Spinal cord (tissue), 9 donors: ENCODE measurements at regions not wholly inside any gene's neighbourhood (a gene's known extent, or its start where the extent isn't known, plus 50 kb on each side); places are given as distances from the start of the nearest gene placed in this dataset.

Experiments
- DNase-seq, 6 donors: peaks; one replicate each; pipeline versions ENCODE4 v3.0.0 to v3.0.0-alpha.2; 2013 to 2015; ENCODE audit warnings: low spot score in 6 of 6, low read depth in 4 of 6
- H3K27ac ChIP-seq: one replicate; pipeline ENCODE4 v1.5.1; 2013; ENCODE audit warnings: low read depth, low read length, control low read depth
- H3K27me3 ChIP-seq: one replicate; pipeline ENCODE4 v1.6.1; 2013; ENCODE audit warnings: low read length; ENCODE audit not compliant: control insufficient read depth, insufficient read depth
- H3K36me3 ChIP-seq: one replicate; pipeline ENCODE4 v1.6.1; 2013; ENCODE audit warnings: low read length; ENCODE audit not compliant: control insufficient read depth, insufficient read depth
- H3K4me1 ChIP-seq: one replicate; pipeline ENCODE4 v1.6.1; 2013; ENCODE audit warnings: low read length; ENCODE audit not compliant: control insufficient read depth, insufficient read depth
- H3K4me3 ChIP-seq: one replicate; pipeline ENCODE4 v1.5.1; 2013; ENCODE audit warnings: low read depth, low read length, control low read depth
- H3K9me3 ChIP-seq: one replicate; pipeline ENCODE4 v1.6.1; 2013; ENCODE audit warnings: low read length; ENCODE audit not compliant: control insufficient read depth, insufficient read depth
- WGBS: methylation state at CpG from one replicate; pipeline ENCODE4 v1.1.5; 2013; ENCODE audit warnings: missing lambda C conversion rate; ENCODE audit not compliant: insufficient coverage; 5-methylcytosine and 5-hydroxymethylcytosine counted together
- donor health status: healthy.

DNA sequence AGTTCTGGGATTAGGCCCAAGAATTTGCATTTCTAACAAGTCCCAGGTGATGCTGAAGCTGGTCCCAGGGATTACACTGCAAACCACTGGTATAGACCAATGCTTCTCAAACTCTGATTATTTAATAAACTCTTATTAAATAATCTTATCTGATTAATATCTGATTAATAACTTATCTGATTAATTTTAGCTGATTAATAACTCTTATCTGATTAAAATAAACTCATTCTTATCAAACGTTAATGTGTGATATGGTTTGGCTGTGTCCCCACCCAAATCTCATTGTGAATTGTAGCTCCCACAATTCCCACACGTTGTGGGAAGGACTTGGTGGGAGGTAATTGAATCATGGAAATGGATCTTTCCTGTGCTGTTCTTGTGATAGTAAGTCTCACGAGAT, 78.6 kb upstream of the TANC2 start:
- DNase-seq: no peak
- WGBS: no CpG with 5 or more reads among the region's 3 CpGs
- Histone ChIP-seq H3K4me3 (no peak overlapping the region), H3K9me3 (peaks cover 2% of the 10 kb centered on the region), H3K4me1 (no peaks in the 10 kb centered on the region), H3K36me3 (no peaks in the 10 kb centered on the region), H3K27me3 (no peaks in the 10 kb centered on the region), H3K27ac (no peak overlapping the region)

DNA sequence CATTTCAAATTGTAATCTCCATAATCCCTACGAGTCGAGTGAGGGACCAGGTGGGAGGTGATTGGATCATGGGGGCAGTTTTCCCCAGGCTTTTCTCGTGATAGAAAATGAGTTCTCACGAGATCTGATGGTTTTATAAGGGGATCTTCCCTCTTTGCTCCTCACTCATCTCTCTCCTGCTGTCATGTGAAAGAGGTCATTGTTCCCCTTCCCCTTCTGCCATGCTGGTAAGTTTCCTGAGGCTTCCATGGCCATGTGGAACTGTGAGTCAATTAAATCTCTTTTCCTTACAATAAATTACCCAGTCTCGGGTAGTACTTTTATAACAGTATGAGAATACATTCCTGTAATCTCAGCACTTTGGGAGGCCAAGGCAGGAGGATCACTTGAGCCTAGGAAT, 76.7 kb upstream of the MARCHF10 start:
- no peak overlapping the region for H3K4me3 ChIP-seq
- H3K4me1 ChIP-seq: no peaks in the 10 kb centered on the region
- H3K9me3 ChIP-seq: peaks cover 2% of the 10 kb centered on the region
- H3K27me3 ChIP-seq: no peaks in the 10 kb centered on the region
- no peak for DNase-seq
- H3K36me3 ChIP-seq: no peaks in the 10 kb centered on the region
- no peak overlapping the region for H3K27ac ChIP-seq
- no CpG with 5 or more reads among the region's 5 CpGs for WGBS

DNA sequence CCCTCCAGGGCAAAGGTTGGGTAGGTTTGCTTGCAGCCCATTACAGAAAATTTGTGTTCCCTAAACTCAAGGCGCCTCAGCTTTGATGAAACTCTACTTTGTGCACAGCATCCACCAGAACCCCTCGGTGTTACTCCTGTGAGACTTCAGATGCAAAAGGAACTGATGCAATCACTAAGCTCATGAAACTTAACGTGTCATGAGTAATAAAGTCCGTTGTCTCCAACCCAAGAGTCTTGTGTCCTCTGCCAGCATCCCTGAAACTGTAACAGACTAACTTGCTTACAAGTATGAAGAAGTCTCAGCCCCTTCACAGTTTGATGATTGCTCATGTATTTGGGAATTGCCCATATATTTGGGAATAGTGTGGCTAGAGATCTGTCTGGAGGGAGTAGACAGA, 74.8 kb upstream of the MARCHF10 start:
- peaks cover 2% of the 10 kb centered on the region for H3K4me1 ChIP-seq
- no peaks in the 10 kb centered on the region for H3K27me3 ChIP-seq
- no peaks in the 10 kb centered on the region for H3K36me3 ChIP-seq
- 88% methylated on average over 4 of the region's 4 CpGs for WGBS
- no peak overlapping the region for H3K4me3 ChIP-seq
- DNase-seq: no peak
- no peaks in the 10 kb centered on the region for H3K9me3 ChIP-seq
- H3K27ac ChIP-seq: no peak overlapping the region

DNA sequence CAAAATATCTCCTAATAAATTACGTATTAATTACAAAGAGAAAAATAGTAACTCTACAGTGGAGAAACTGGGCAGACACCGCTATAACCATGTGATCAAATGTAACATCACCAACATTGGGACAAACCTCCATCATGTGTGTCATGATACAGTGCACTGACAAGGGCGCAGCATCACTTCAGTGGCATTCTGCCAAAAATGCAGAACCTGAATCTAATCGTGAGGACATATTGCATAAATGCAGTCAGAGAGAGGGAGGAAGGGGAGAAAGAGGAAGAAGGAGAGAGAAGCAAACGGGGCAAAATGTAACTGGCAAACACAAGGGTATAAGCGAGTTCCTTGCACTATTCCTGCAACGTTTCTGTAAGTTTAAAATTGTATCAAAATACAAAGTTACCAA, 74.2 kb upstream of the MARCHF10 start:
- no peaks in the 10 kb centered on the region for H3K36me3 ChIP-seq
- 85% methylated on average over 4 of the region's 7 CpGs for WGBS
- H3K4me3 ChIP-seq: no peak overlapping the region
- H3K4me1 ChIP-seq: peaks cover 3% of the 10 kb centered on the region
- DNase-seq: no peak
- H3K27me3 ChIP-seq: no peaks in the 10 kb centered on the region
- no peak overlapping the region for H3K27ac ChIP-seq
- no peaks in the 10 kb centered on the region for H3K9me3 ChIP-seq

DNA sequence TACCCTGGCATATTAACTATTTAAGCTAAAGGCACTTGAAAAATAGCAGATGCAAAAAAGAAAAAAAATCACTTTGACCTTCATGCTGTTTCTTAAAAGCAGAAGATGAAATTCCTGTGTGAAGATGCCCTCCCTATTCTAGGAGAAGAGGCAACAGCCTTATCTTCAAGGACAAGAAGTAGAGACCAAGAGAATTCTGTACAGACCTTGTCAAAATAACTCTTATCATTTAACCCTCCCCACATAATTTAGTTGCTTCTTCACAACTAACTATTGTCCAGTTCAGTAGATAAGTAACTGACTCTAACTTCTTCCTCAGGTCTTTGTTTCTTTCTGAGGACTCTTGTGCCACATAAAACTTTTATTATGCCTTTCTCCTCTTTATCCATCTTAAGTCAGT, 72.0 kb upstream of the MARCHF10 start:
- no peak overlapping the region for H3K4me3 ChIP-seq
- DNase-seq: no peak
- H3K9me3 ChIP-seq: no peaks in the 10 kb centered on the region
- H3K27ac ChIP-seq: no peak overlapping the region
- H3K4me1 ChIP-seq: peaks cover 3% of the 10 kb centered on the region
- no peaks in the 10 kb centered on the region for H3K27me3 ChIP-seq
- no peaks in the 10 kb centered on the region for H3K36me3 ChIP-seq

DNA sequence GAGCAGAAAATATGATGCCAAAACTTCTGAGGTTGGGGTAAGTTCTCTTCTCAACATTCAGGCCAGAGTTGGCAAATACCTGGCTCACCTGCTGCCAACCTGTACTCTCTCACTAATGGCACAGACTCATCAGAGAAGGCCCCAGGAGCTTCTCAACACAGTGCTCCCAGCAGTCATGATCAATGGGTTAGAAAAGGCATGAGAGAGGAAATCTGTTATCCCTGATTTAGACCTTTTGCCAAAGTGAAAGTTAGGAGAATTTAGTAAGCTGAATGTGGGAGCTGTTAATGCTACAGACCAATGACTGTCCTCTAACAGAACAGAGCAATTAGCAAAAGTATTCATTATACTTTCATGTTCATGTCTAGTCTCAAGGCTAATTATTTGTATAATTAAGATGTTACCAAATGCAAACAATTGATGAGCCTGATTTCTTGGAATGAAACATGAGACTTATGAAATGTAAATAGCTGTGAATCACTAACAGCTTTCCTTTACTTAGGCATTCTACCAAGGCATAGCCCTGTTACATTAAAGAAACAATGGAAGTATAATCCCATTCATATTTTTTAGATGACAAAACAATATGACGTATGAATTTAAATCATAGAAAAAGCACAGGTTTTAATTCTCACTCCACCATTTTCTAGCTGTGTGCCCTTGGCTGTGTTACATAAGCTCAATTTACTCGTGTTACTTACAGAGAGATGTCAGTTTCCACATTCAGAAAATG, 68.7 kb upstream of the MARCHF10 start:
- Histone ChIP-seq H3K4me1 (peaks cover 3% of the 10 kb centered on the region), H3K4me3 (no peak overlapping the region), H3K36me3 (no peaks in the 10 kb centered on the region), H3K27me3 (no peaks in the 10 kb centered on the region), H3K9me3 (no peaks in the 10 kb centered on the region), H3K27ac (no peak overlapping the region)
- peak in 2 of 6 donors; percentile 29 to 37 for DNase-seq
- WGBS: no CpG with 5 or more reads among the region's 2 CpGs

DNA sequence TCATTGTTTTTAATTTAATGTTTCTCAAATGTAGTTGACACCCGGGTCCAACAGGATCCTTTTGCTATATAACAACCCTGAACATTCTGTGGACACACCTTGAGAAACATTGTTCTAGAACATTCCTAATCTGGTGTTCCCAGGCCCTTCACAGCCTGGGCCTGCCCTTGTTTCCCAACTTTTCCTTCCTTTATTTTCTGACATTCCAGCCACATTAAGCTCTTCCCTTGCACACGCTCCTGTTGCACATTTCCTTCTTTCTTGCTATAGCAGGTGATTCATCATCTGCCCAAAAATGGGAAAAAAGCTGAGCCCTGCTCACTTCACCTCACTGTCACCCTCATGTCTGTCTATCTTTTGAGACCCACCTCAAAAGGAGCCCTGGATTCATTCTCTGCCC, 67.9 kb upstream of the MARCHF10 start:
- H3K36me3 ChIP-seq: no peaks in the 10 kb centered on the region
- no peaks in the 10 kb centered on the region for H3K9me3 ChIP-seq
- no peak overlapping the region for H3K27ac ChIP-seq
- peaks cover 3% of the 10 kb centered on the region for H3K4me1 ChIP-seq
- no peaks in the 10 kb centered on the region for H3K27me3 ChIP-seq
- 83% methylated on average over 2 of the region's 2 CpGs for WGBS
- no peak overlapping the region for H3K4me3 ChIP-seq
- DNase-seq: no peak

DNA sequence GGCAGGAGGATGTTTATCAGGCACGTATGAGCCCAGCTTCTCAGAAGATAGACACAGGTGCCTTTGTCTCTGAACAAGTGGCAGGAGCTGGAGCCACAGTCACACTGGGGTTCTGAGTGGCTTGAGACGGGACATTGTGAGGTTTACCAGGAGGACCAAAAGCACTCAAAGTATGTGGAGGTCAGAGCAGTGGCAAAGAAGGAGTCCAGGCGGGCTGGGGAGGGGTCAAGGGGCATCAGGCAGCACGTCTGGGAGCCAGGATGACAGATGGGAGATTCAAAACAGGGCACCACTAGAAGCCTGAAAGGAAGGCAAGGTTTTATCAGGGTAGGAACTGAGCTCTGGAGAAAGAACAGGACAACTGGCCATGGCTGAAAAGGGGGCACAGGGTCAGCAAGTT, 67.2 kb upstream of the MARCHF10 start:
- no peaks in the 10 kb centered on the region for H3K36me3 ChIP-seq
- DNase-seq: no peak
- no peak overlapping the region for H3K27ac ChIP-seq
- H3K4me1 ChIP-seq: peaks cover 8% of the 10 kb centered on the region
- no peak overlapping the region for H3K4me3 ChIP-seq
- no peaks in the 10 kb centered on the region for H3K9me3 ChIP-seq
- no peaks in the 10 kb centered on the region for H3K27me3 ChIP-seq
- 70% methylated on average over 4 of the region's 4 CpGs for WGBS

DNA sequence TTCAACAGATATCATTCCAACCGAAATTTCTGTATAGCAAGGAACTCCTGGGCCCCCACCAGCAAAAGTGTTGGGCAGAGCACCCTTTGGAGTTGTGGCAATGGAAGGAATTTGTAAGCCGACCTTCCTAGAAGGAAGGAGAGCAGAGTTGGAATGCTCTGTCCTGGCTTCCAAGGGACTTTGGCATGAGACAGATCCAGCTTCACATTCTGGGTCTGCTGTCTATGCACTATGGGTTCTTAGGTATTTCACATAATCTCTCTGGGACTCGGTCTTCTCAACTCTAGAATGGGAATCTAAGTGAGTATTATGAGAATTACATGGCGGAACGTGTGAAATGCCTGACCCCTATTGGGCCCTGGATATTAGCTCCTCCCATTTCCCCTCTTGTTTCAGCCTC, 63.2 kb upstream of the MARCHF10 start:
- 78% methylated on average over 1 of the region's 5 CpGs for WGBS
- DNase-seq: no peak

DNA sequence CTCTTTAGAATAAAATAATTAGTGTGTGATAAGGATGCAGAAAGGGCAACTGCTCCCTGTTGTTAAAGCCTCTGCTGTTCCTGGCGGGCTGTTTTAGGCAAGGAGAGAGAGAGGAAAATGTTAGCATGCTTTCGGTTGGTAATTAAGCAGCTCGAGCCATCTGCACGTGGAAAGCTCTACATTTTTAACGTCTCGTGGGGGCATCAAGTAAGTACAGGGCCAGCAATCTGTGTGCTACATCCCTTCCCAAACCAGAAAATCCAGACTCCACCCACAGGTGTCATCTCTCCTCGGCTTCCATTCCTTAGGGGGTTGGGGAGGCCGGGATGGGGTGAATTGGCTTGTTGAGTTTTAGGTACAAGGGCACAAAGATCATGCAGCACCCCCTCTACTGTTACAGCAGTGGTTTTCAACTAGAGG, 62.4 kb upstream of the MARCHF10 start:
- Histone ChIP-seq H3K36me3 (no peaks in the 10 kb centered on the region), H3K27me3 (no peaks in the 10 kb centered on the region), H3K9me3 (no peaks in the 10 kb centered on the region), H3K4me3 (no peak overlapping the region), H3K27ac (peak overlapping the region; percentile 61), H3K4me1 (peaks cover 25% of the 10 kb centered on the region)
- peak in 1 of 6 donors; percentile 33 for DNase-seq
- WGBS: no CpG with 5 or more reads among the region's 8 CpGs

More for the DNA sequence above, 63.2 kb upstream of the MARCHF10 start:
- Histone ChIP-seq H3K9me3 (no peaks in the 10 kb centered on the region), H3K27ac (no peak overlapping the region), H3K36me3 (no peaks in the 10 kb centered on the region), H3K4me1 (peaks cover 25% of the 10 kb centered on the region), H3K27me3 (no peaks in the 10 kb centered on the region), H3K4me3 (no peak overlapping the region)
